Endothelial cell of umbilical vein (primary cell): ENCODE measurements at regions not wholly inside any gene's neighbourhood (a gene's known extent, or its start where the extent isn't known, plus 50 kb on each side); places are given as distances from the start of the nearest gene placed in this dataset.

ENCODE experiments used
- BruUV-seq: library from RNA; stranded (reverse); fragments of 400-500 nt; replicated peaks from 2 replicates; lab custom pipeline; 2021; lab: Mats Ljungman, UMichigan
- CTCF ChIA-PET: fragments of 300-600, 350-600 bp; sonication (Branson Sonifier 250); formaldehyde crosslinking; loops from one replicate; lab custom pipeline; 2021; ENCODE audit warnings: antibody characterized with exemption, inconsistent platforms; lab: Charles Lee
- POLR2A ChIA-PET: fragments of 300-600, 350-600 bp; sonication (Branson Sonifier 250); formaldehyde crosslinking; loops from one replicate; lab custom pipeline; 2021; ENCODE audit warnings: antibody characterized with exemption, inconsistent platforms; lab: Charles Lee
- DNase-seq: peaks from one replicate; pipeline ENCODE4 v3.0.0-alpha.2; 2011; ENCODE audit warnings: low read depth, low spot score
- FAIRE-seq: peaks from 2 replicates; lab custom pipeline; 2011; peaks lifted over from hg19 to GRCh38; lab: Jason Lieb, UNC
- H2AFZ ChIP-seq: 2 replicates; pipeline ENCODE4 v1.6.0; 2012; ENCODE audit warnings: low read depth, low read length, control low read depth, inconsistent platforms
- H3K27ac ChIP-seq: 2 replicates; pipeline ENCODE4 v1.5.1; 2011; ENCODE audit warnings: low read depth, mild to moderate bottlenecking, control low read depth, low read length, moderate library complexity; ENCODE audit not compliant: insufficient read depth
- H3K27me3 ChIP-seq, 2 experiments: 2 replicates each; pipeline versions ENCODE4 v1.6.0 to v1.6.1; 2011; ENCODE audit warnings: low read length in 2 of 2, mixed read lengths in 1 of 2; ENCODE audit not compliant: control insufficient read depth in 2 of 2, insufficient read depth in 2 of 2
- H3K36me3 ChIP-seq, 2 experiments: 2 replicates in 1 of 2; 3 replicates in 1 of 2; pipeline ENCODE4 v1.5.1; 2011; ENCODE audit warnings: low read length in 2 of 2, mild to moderate bottlenecking in 1 of 2, moderate library complexity in 1 of 2; ENCODE audit not compliant: control insufficient read depth in 2 of 2, insufficient read depth in 2 of 2; ENCODE audit errors: extremely low read depth in 1 of 2
- H3K4me1 ChIP-seq: 3 replicates; pipeline ENCODE4 v1.5.1; 2011; ENCODE audit warnings: mild to moderate bottlenecking, low read length; ENCODE audit not compliant: control insufficient read depth, insufficient read depth; ENCODE audit errors: extremely low read depth
- H3K4me2 ChIP-seq: 2 replicates; pipeline ENCODE4 v1.6.1; 2011; ENCODE audit warnings: low read length, control low read depth, mixed read lengths; ENCODE audit not compliant: insufficient read depth
- H3K4me3 ChIP-seq, 3 experiments: fragments of 200-600 bp in 1 of 3; sonication (generic), shearing (Covaris generic) in 1 of 3; replicated peaks in 1 of 3; 2 replicates each; pipeline ENCODE4 v1.5.1; 2011 to 2016; ENCODE audit warnings: control low read depth in 3 of 3, low read length in 3 of 3, mild to moderate bottlenecking in 2 of 3, inconsistent platforms in 1 of 3, low read depth in 1 of 3, moderate library complexity in 1 of 3; ENCODE audit not compliant: insufficient read depth in 1 of 3
- H3K79me2 ChIP-seq: 2 replicates; pipeline ENCODE4 v1.6.0; 2012; ENCODE audit warnings: low read length, inconsistent platforms; ENCODE audit not compliant: control insufficient read depth, insufficient read depth
- H3K9ac ChIP-seq: replicated peaks from 2 replicates; pipeline ENCODE3; 2011; ENCODE audit warnings: low read length, control low read depth; ENCODE audit not compliant: insufficient read depth; ENCODE audit errors: extremely low read depth
- H3K9me1 ChIP-seq: replicated peaks from 3 replicates; pipeline ENCODE4 v1.6.0; 2011; ENCODE audit warnings: mild to moderate bottlenecking, low read length; ENCODE audit not compliant: control insufficient read depth, insufficient read depth; ENCODE audit errors: extremely low read depth
- H3K9me3 ChIP-seq: replicated peaks from 2 replicates; pipeline ENCODE4 v1.5.1; 2012; ENCODE audit warnings: low read length, inconsistent platforms; ENCODE audit not compliant: control insufficient read depth, insufficient read depth
- H4K20me1 ChIP-seq: replicated peaks from 2 replicates; pipeline ENCODE3; 2011; ENCODE audit warnings: mild to moderate bottlenecking, low read length; ENCODE audit not compliant: control insufficient read depth, insufficient read depth; ENCODE audit errors: extremely low read depth
- CTCF ChIP-seq, 2 donors: IDR thresholded peaks; 1 replicate in 1 of 2; 2 replicates in 1 of 2; pipeline ENCODE4 v1.5.1; 2011; ENCODE audit warnings: low read length in 2 of 2, mild to moderate bottlenecking in 2 of 2, moderate library complexity in 2 of 2, control low read depth in 1 of 2, inconsistent platforms in 1 of 2, low read depth in 1 of 2; ENCODE audit not compliant: insufficient read depth in 1 of 2; ENCODE audit errors: extremely low read depth in 1 of 2
- EZH2 ChIP-seq: IDR thresholded peaks from 2 replicates; pipeline ENCODE4 v1.6.1; 2012; ENCODE audit warnings: borderline replicate concordance, low read depth, mild to moderate bottlenecking, moderate library complexity, low read length, inconsistent platforms; ENCODE audit not compliant: severe bottlenecking
- FOS ChIP-seq: IDR thresholded peaks from 2 replicates; pipeline ENCODE4 v1.6.1; 2011; ENCODE audit warnings: mild to moderate bottlenecking, low read length, moderate library complexity, borderline replicate concordance; ENCODE audit not compliant: insufficient read depth
- GATA2 ChIP-seq: IDR thresholded peaks from 2 replicates; pipeline ENCODE4 v1.7.0; 2011; ENCODE audit warnings: low read depth, mild to moderate bottlenecking, moderate library complexity, mixed read lengths, low read length; ENCODE audit not compliant: insufficient read length, insufficient read depth
- JUN ChIP-seq: IDR thresholded peaks from 2 replicates; pipeline ENCODE4 v1.6.1; 2011; ENCODE audit warnings: borderline replicate concordance, low read depth; ENCODE audit not compliant: insufficient read length, insufficient read depth
- MAX ChIP-seq: IDR thresholded peaks from 2 replicates; pipeline ENCODE4 v1.6.1; 2011; ENCODE audit not compliant: insufficient read depth, insufficient read length
- MYC ChIP-seq: IDR thresholded peaks from one replicate; pipeline ENCODE4 v1.6.1; 2011; ENCODE audit warnings: mild to moderate bottlenecking, low read depth, low read length
- POLR2A ChIP-seq: IDR thresholded peaks from 2 replicates; pipeline ENCODE4 v1.6.1; 2012; ENCODE audit warnings: low read depth, mild to moderate bottlenecking, control low read depth, low read length
- POLR2AphosphoS5 ChIP-seq: IDR thresholded peaks from 2 replicates; pipeline ENCODE4 v1.6.1; 2012; ENCODE audit warnings: low read depth, mild to moderate bottlenecking, control low read depth, low read length, moderate library complexity; ENCODE audit not compliant: insufficient read depth
- dilution Hi-C: fragments of 300-500 bp; cut with MboI; formaldehyde crosslinking; loops from one replicate; pipeline ENCODE4 v1.15.0; 2019; ENCODE audit warnings: low sequenced_read_pairs; ENCODE audit not compliant: extremely low pct_ligation_motif_present
- intact Hi-C: fragments of 100-400 bp; cut with micrococcal nuclease; formaldehyde crosslinking; loops from one replicate; pipeline ENCODE4 v1.10.0; 2022

GRCh38 chr14:32012571-32012970, 64.5 kb upstream of the ARHGAP5 start:
- no peaks in the 10 kb centered on the region for H3K36me3 ChIP-seq
- H2AFZ ChIP-seq: no peak overlapping the region
- no TSS peak for BruUV-seq
- FAIRE-seq: no peak
- intact Hi-C loops (no loop called here), dilution Hi-C loops (no loop called here)
- no peaks in the 10 kb centered on the region for H3K9me3 ChIP-seq
- H3K9me1 ChIP-seq: no peaks in the 10 kb centered on the region
- no peak overlapping the region for H3K9ac ChIP-seq
- no peak overlapping the region for H3K27ac ChIP-seq
- H3K4me3 ChIP-seq: no peak overlapping the region
- ChIA-PET POLR2A (no interaction called here), CTCF (no interaction called here)
- no peaks in the 10 kb centered on the region for H3K79me2 ChIP-seq
- DNase-seq: no peak
- no peaks in the 10 kb centered on the region for H3K27me3 ChIP-seq
- no peaks in the 10 kb centered on the region for H4K20me1 ChIP-seq
- peaks cover 7% of the 10 kb centered on the region for H3K4me1 ChIP-seq
- TF ChIP-seq MYC (no peak), EZH2 (no peak), GATA2 (no peak), MAX (no peak), CTCF (IDR thresholded peaks at IDR 0.05; ENCODE audit: extremely low read depth in 1 of 2, insufficient read depth in 1 of 2, low read depth in 1 of 2, low read length in 2 of 2) (no peak), POLR2AphosphoS5 (no peak), JUN (no peak), POLR2A (no peak), FOS (no peak)
- H3K4me2 ChIP-seq: no peak overlapping the region
